Prostate gland (tissue), 2 donors: ENCODE measurements at regions not wholly inside any gene's neighbourhood (a gene's known extent, or its start where the extent isn't known, plus 50 kb on each side); places are given as distances from the start of the nearest gene placed in this dataset.

ENCODE experiments used
- POLR2A ChIP-seq: fragments of 450-650 bp; IDR thresholded peaks from one replicate; pipeline ENCODE4 v1.6.1; 2016; ENCODE audit warnings: antibody characterized with exemption, mild to moderate bottlenecking
- POLR2AphosphoS5 ChIP-seq: sonication (generic); formaldehyde crosslinking; IDR thresholded peaks from one replicate; pipeline ENCODE4 v1.6.1; 2017; ENCODE audit warnings: antibody characterized with exemption
- TF ChIP-seq, protein P1 (sequence below), 4 experiments: fragments of 200-600 bp in 2 of 4; fragments of 450-650 bp in 2 of 4; sonication (generic) in 2 of 4; IDR thresholded peaks; 1 replicate in 3 of 4; 2 replicates in 1 of 4; pipeline ENCODE4 v1.5.1; 2016 to 2019; ENCODE audit warnings: antibody characterized with exemption in 4 of 4, mild to moderate bottlenecking in 2 of 4, moderate library complexity in 2 of 4

DNA sequence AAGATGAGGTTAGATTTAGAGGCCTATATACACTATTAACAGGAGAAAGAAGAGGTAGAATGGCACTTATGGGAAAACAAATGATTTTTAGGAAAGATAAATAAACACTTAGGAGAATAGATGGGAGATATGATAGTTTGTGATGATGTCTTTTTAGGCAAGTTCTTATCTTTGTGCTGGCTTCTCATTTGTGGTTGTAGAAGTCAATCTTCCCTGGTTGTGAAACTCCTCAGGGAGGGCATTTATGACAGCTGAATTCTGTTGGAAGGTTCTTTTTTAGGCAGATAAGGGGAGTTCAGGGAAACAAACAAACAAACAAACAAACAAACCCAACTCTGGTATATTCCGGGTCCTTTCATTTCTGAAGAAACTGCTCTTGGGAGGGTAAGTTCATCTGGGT, 311.8 kb downstream of the AEBP2 start:
- TF ChIP-seq, protein P1, sequence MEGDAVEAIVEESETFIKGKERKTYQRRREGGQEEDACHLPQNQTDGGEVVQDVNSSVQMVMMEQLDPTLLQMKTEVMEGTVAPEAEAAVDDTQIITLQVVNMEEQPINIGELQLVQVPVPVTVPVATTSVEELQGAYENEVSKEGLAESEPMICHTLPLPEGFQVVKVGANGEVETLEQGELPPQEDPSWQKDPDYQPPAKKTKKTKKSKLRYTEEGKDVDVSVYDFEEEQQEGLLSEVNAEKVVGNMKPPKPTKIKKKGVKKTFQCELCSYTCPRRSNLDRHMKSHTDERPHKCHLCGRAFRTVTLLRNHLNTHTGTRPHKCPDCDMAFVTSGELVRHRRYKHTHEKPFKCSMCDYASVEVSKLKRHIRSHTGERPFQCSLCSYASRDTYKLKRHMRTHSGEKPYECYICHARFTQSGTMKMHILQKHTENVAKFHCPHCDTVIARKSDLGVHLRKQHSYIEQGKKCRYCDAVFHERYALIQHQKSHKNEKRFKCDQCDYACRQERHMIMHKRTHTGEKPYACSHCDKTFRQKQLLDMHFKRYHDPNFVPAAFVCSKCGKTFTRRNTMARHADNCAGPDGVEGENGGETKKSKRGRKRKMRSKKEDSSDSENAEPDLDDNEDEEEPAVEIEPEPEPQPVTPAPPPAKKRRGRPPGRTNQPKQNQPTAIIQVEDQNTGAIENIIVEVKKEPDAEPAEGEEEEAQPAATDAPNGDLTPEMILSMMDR (IDR thresholded peaks at IDR 0.05) = no peak
- TF ChIP-seq POLR2A = no peak
- no peak for TF ChIP-seq POLR2AphosphoS5
